GM21423 (cell line): ENCODE measurements at regions not wholly inside any gene's neighbourhood (a gene's known extent, or its start where the extent isn't known, plus 50 kb on each side); places are given as distances from the start of the nearest gene placed in this dataset.

Experiments
- ATAC-seq: cut with Tn5 transposase; IDR thresholded peaks from one replicate; pipeline ENCODE4 v1.9.1; 2021; ENCODE audit warnings: mild to moderate bottlenecking, moderate library complexity; ENCODE audit not compliant: unreplicated experiment

- ATAC-seq: no peak
Observed at GRCh38 chr14:97539884-97540283, 742.7 kb downstream of the VRK1 start.

- no peak for ATAC-seq
Observed at GRCh38 chr14:97543221-97543620, 746.0 kb downstream of the VRK1 start.

- no peak for ATAC-seq
Observed at GRCh38 chr14:97543816-97544215, 746.6 kb downstream of the VRK1 start.

GRCh38 chr14:97544571-97544970, 747.4 kb downstream of the VRK1 start:
- ATAC-seq: no peak

- no peak for ATAC-seq
Observed at GRCh38 chr14:97546491-97547230, 749.5 kb downstream of the VRK1 start.

- ATAC-seq: no peak
Observed at GRCh38 chr14:97550463-97550862, 753.3 kb downstream of the VRK1 start.

GRCh38 chr14:97554597-97554996, 757.4 kb downstream of the VRK1 start:
- no peak for ATAC-seq

- ATAC-seq: no peak
Observed at GRCh38 chr14:97564334-97564733, 767.2 kb downstream of the VRK1 start.

GRCh38 chr14:97571201-97571600, 774.0 kb downstream of the VRK1 start:
- no peak for ATAC-seq

GRCh38 chr14:97571866-97572555, 774.8 kb downstream of the VRK1 start:
- no peak for ATAC-seq

- ATAC-seq: no peak
Observed at GRCh38 chr14:97572583-97573458, 775.6 kb downstream of the VRK1 start.

GRCh38 chr14:97575677-97576076, 778.5 kb downstream of the VRK1 start:
- ATAC-seq: no peak

GRCh38 chr14:97578982-97579548, 781.9 kb downstream of the VRK1 start:
- no peak for ATAC-seq

- ATAC-seq: no peak
Observed at GRCh38 chr14:97581016-97581415, 783.8 kb downstream of the VRK1 start.

- no peak for ATAC-seq
Observed at GRCh38 chr14:97582022-97582421, 784.8 kb downstream of the VRK1 start.

- no peak for ATAC-seq
Observed at GRCh38 chr14:97584528-97584927, 787.3 kb downstream of the VRK1 start.

GRCh38 chr14:97592341-97592980, 795.3 kb downstream of the VRK1 start:
- no peak for ATAC-seq

GRCh38 chr14:97594306-97594705, 797.1 kb downstream of the VRK1 start:
- ATAC-seq: no peak

- no peak for ATAC-seq
Observed at GRCh38 chr14:97602438-97603117, 805.4 kb downstream of the VRK1 start.

GRCh38 chr14:97603201-97603600, 806.0 kb downstream of the VRK1 start:
- no peak for ATAC-seq
